ENCODE measurements at regions not wholly inside any gene's neighbourhood (a gene's known extent, or its start where the extent isn't known, plus 50 kb on each side); places are given as distances from the start of the nearest gene placed in this dataset.

- Mint-ChIP-seq H3K36me3 (ENCODE audit: low read depth) (no peaks in the 10 kb centered on the region), H3K4me3 (no peak overlapping the region), H3K27ac (no peak overlapping the region), H3K4me1 (ENCODE audit: low read depth) (no peaks in the 10 kb centered on the region), H3K9me3 (ENCODE audit: insufficient read depth) (no peaks in the 10 kb centered on the region), H3K27me3 (ENCODE audit: low read depth) (no peaks in the 10 kb centered on the region)
- POLR2A ChIA-PET, result no interaction called here
- DNase-seq (no peak), ATAC-seq (no peak)
- CTCF ChIA-PET, result no interaction called here
Observed at GRCh38 chr6:22102671-22103070, 194.2 kb downstream of the PRL start.

GRCh38 chr6:22106451-22106850 lies 190.4 kb downstream of the PRL start:
- CTCF ChIA-PET, result no interaction called here
- Mint-ChIP-seq H3K4me1 (ENCODE audit: low read depth) (no peaks in the 10 kb centered on the region), H3K4me3 (no peak overlapping the region), H3K36me3 (ENCODE audit: low read depth) (no peaks in the 10 kb centered on the region), H3K27ac (no peak overlapping the region), H3K27me3 (ENCODE audit: low read depth) (no peaks in the 10 kb centered on the region), H3K9me3 (ENCODE audit: insufficient read depth) (no peaks in the 10 kb centered on the region)
- DNase-seq (no peak), ATAC-seq (no peak)
- POLR2A ChIA-PET, result no interaction called here

DNA sequence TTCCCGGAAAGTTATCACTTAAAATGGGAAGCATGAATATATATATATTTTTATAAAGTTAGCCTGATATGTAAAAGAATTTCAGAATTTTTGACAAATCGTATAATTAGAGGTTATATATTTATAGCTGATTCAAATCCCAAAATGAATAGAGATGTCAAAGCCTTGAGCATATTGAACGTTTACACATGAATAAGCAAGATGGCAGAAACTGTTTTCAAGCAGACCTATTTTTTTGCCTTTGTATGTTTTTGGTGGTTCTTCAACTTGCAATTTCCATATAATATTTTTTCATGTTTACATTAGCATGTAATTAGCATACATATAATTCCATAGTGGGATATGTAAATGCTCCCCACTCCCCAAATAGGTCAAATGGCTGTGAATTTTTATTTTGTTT lies 189.9 kb downstream of the PRL start:
- H3K36me3 Mint-ChIP-seq (ENCODE audit: low read depth), result no peaks in the 10 kb centered on the region
- H3K27me3 Mint-ChIP-seq (ENCODE audit: low read depth), result no peaks in the 10 kb centered on the region
- ChIA-PET POLR2A (no interaction called here), CTCF (no interaction called here)
- no peaks in the 10 kb centered on the region for H3K4me1 Mint-ChIP-seq (ENCODE audit: low read depth)
- no peak overlapping the region for H3K4me3 Mint-ChIP-seq
- no peaks in the 10 kb centered on the region for H3K9me3 Mint-ChIP-seq (ENCODE audit: insufficient read depth)
- no peak for ATAC-seq
- H3K27ac Mint-ChIP-seq, result no peak overlapping the region
- DNase-seq, result no peak

DNA sequence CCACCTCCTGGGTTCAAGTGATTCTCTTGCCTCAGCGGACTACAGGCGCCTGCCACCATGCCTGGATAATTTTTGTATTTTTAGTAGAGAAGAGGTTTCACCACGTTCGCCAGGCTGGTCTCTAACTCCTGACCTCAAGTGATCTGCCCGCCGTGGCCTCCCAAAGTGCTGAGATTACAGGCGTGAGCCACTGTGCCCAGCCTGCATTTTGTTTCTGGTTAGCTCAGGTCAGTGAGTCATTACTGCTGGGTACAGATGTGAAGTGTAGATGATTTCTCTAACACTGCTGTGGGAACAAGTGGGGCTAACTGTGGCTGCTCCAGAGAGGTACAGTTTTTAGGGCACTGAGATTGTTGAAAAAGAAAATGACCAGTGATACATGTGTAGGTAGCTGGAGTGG lies 188.6 kb downstream of the PRL start:
- Mint-ChIP-seq H3K36me3 (ENCODE audit: low read depth) (no peaks in the 10 kb centered on the region), H3K27me3 (ENCODE audit: low read depth) (no peaks in the 10 kb centered on the region), H3K4me1 (ENCODE audit: low read depth) (no peaks in the 10 kb centered on the region), H3K27ac (no peak overlapping the region), H3K9me3 (ENCODE audit: insufficient read depth) (no peaks in the 10 kb centered on the region), H3K4me3 (no peak overlapping the region)
- ATAC-seq, result no peak
- no peak for DNase-seq
- POLR2A ChIA-PET, result no interaction called here
- CTCF ChIA-PET, result no interaction called here

GRCh38 chr6:22110061-22110460 lies 186.8 kb downstream of the PRL start:
- CTCF ChIA-PET, result no interaction called here
- no peaks in the 10 kb centered on the region for H3K4me1 Mint-ChIP-seq (ENCODE audit: low read depth)
- ATAC-seq, result no peak

DNA sequence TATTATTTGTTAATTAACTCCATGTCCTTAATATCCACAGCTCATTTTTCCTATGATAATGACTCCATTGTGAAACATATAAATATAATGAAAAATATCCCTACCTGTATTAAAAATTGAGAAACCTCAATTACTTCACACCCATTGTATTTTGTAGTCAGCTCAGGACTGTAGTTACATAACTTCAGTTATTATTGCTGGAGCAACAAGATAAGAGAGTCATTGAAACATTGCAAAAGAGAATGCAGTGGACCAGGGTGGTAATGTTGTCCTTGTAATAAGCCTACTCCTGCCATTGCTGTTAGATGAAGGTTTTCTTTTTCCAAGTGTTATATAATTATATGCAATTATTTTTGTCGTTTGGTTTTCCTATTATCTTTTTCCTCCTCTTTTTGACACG lies 184.4 kb downstream of the PRL start:
- no peaks in the 10 kb centered on the region for H3K9me3 Mint-ChIP-seq (ENCODE audit: insufficient read depth)

More at GRCh38 chr6:22110061-22110460, 186.8 kb downstream of the PRL start:
- DNase-seq, result no peak
- POLR2A ChIA-PET, result no interaction called here
- Mint-ChIP-seq H3K4me3 (no peak overlapping the region), H3K9me3 (ENCODE audit: insufficient read depth) (no peaks in the 10 kb centered on the region), H3K36me3 (ENCODE audit: low read depth) (no peaks in the 10 kb centered on the region), H3K27me3 (ENCODE audit: low read depth) (no peaks in the 10 kb centered on the region), H3K27ac (no peak overlapping the region)

DNA sequence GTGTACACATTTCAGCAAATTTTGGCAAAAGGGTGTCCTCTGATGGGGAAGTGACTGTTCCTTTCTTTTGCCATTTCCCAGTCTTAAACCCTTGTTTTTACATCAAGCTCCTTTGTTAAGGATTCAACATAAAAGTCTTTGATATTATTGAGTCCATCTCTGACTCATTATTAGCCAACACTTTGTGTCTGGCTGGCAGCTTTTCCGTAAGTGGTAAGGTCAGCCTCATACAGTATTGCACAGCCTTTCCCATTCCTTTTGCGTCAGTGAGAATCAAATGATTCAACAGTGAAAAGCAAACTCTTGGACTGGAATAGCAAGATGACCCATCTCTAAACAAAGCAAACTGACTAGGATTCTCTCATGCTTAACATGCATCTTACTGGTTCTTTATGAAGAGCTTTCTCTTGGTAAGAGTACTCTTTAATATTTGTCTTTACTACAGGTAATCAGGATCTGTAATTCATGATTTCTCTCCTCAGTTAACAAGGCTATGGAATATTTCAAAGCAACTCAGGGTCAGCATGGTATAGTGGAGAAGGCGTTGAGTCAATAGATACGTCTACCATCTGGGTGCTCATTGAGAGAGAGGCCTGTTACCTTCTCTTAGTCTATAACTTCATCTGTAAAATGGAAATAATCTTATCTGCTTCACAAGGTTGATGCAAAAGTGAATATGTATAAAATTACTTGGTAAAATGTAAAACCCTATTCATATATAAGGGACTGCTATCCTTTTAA lies 183.6 kb downstream of the PRL start:
- Mint-ChIP-seq H3K4me1 (ENCODE audit: low read depth) (no peaks in the 10 kb centered on the region), H3K27ac (no peak overlapping the region), H3K9me3 (ENCODE audit: insufficient read depth) (no peaks in the 10 kb centered on the region), H3K4me3 (no peak overlapping the region), H3K36me3 (ENCODE audit: low read depth) (no peaks in the 10 kb centered on the region), H3K27me3 (ENCODE audit: low read depth) (no peaks in the 10 kb centered on the region)
- ATAC-seq, result no peak
- ChIA-PET CTCF (interaction anchor here (1.2 kb wide), 1 partner anchor 12 kb away, joined by 3 read pairs; no protein-coding TSS in a partner anchor), POLR2A (no interaction called here)
- DNase-seq, result no peak

More for the DNA sequence above, 184.4 kb downstream of the PRL start:
- CTCF ChIA-PET, result interaction anchor here (1.2 kb wide), 1 partner anchor 11 kb away, joined by 3 read pairs; no protein-coding TSS in a partner anchor
- no peaks in the 10 kb centered on the region for H3K27me3 Mint-ChIP-seq (ENCODE audit: low read depth)
- DNase-seq (no peak), ATAC-seq (no peak)
- POLR2A ChIA-PET, result no interaction called here
- no peaks in the 10 kb centered on the region for H3K4me1 Mint-ChIP-seq (ENCODE audit: low read depth)
- H3K36me3 Mint-ChIP-seq (ENCODE audit: low read depth), result no peaks in the 10 kb centered on the region
- H3K4me3 Mint-ChIP-seq, result no peak overlapping the region
- no peak overlapping the region for H3K27ac Mint-ChIP-seq

GRCh38 chr6:22115559-22115958 lies 181.3 kb downstream of the PRL start:
- Mint-ChIP-seq H3K27me3 (ENCODE audit: low read depth) (no peaks in the 10 kb centered on the region), H3K9me3 (ENCODE audit: insufficient read depth) (no peaks in the 10 kb centered on the region), H3K4me1 (ENCODE audit: low read depth) (no peaks in the 10 kb centered on the region), H3K27ac (no peak overlapping the region), H3K4me3 (no peak overlapping the region), H3K36me3 (ENCODE audit: low read depth) (no peaks in the 10 kb centered on the region)
- DNase-seq (no peak), ATAC-seq (no peak)
- CTCF ChIA-PET, result no interaction called here
- POLR2A ChIA-PET, result interaction anchor here (0.6 kb wide), 1 partner anchor 1127 kb away, joined by 3 read pairs; no protein-coding TSS in a partner anchor

GRCh38 chr6:22117631-22118030 lies 179.2 kb downstream of the PRL start:
- Mint-ChIP-seq H3K9me3 (ENCODE audit: insufficient read depth) (no peaks in the 10 kb centered on the region), H3K4me3 (no peak overlapping the region), H3K27me3 (ENCODE audit: low read depth) (no peaks in the 10 kb centered on the region), H3K36me3 (ENCODE audit: low read depth) (no peaks in the 10 kb centered on the region), H3K27ac (no peak overlapping the region), H3K4me1 (ENCODE audit: low read depth) (no peaks in the 10 kb centered on the region)
- ChIA-PET POLR2A (no interaction called here), CTCF (no interaction called here)
- DNase-seq (no peak), ATAC-seq (no peak)

DNA sequence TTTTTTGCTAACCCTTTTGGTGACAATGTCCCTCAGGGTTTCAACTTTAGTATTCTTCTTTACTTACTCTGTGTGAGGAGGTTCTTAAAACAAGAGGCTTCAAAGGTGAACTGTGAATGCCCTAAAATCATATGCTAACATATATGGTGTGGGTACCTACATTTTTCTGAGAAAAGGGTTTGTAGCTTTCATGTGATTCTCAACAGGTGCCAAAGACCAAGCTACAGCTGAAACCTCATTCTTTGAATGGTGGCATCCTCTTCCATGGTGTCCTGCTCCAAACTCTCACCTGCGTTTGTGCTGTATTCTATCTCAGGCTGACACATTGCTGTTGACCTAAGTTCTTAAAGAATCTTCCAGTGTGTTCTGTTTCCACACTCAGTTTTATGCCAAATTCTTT lies 177.3 kb downstream of the PRL start:
- Mint-ChIP-seq H3K36me3 (ENCODE audit: low read depth) (no peaks in the 10 kb centered on the region), H3K27me3 (ENCODE audit: low read depth) (no peaks in the 10 kb centered on the region)

GRCh38 chr6:22124756-22125155 lies 172.1 kb downstream of the PRL start:
- no peaks in the 10 kb centered on the region for H3K4me1 Mint-ChIP-seq (ENCODE audit: low read depth)
- DNase-seq (no peak), ATAC-seq (no peak)
- H3K9me3 Mint-ChIP-seq (ENCODE audit: insufficient read depth), result peaks cover 5% of the 10 kb centered on the region
- ChIA-PET POLR2A (no interaction called here), CTCF (no interaction called here)
- H3K4me3 Mint-ChIP-seq, result no peak overlapping the region
- H3K27me3 Mint-ChIP-seq (ENCODE audit: low read depth), result no peaks in the 10 kb centered on the region
- no peak overlapping the region for H3K27ac Mint-ChIP-seq
- H3K36me3 Mint-ChIP-seq (ENCODE audit: low read depth), result no peaks in the 10 kb centered on the region

More for the DNA sequence above, 177.3 kb downstream of the PRL start:
- CTCF ChIA-PET, result no interaction called here
- Mint-ChIP-seq H3K9me3 (ENCODE audit: insufficient read depth) (no peaks in the 10 kb centered on the region), H3K4me1 (ENCODE audit: low read depth) (no peaks in the 10 kb centered on the region), H3K27ac (no peak overlapping the region), H3K4me3 (no peak overlapping the region)
- POLR2A ChIA-PET, result no interaction called here
- ATAC-seq (no peak), DNase-seq (no peak)

GRCh38 chr6:22126910-22127309 lies 169.9 kb downstream of the PRL start:
- ATAC-seq (no peak), DNase-seq (no peak)
- Mint-ChIP-seq H3K4me3 (no peak overlapping the region), H3K36me3 (ENCODE audit: low read depth) (no peaks in the 10 kb centered on the region), H3K4me1 (ENCODE audit: low read depth) (no peaks in the 10 kb centered on the region), H3K27ac (no peak overlapping the region), H3K9me3 (ENCODE audit: insufficient read depth) (peaks cover 5% of the 10 kb centered on the region), H3K27me3 (ENCODE audit: low read depth) (no peaks in the 10 kb centered on the region)
- CTCF ChIA-PET, result no interaction called here
- POLR2A ChIA-PET, result no interaction called here

DNA sequence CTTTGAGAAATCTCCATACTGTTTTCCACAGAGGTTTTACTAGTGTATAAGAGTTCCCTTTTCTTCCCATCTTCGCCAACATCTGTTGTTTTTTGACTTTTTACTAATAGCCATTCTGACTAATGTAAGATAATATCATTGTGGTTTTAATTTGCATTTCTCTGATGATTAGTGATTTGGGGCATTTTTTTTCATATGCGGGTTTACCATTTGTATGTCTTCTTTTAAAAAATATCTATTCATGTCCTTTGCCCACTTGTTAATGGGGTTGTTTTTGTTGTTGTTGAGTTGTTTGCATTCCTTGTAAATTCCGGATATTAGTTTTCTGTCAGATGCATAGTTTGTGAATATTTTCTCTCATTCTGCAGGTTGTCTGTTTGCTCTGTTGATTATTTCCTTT lies 167.1 kb downstream of the PRL start:
- DNase-seq (no peak), ATAC-seq (no peak)
- ChIA-PET CTCF (no interaction called here), POLR2A (no interaction called here)
- peaks cover 5% of the 10 kb centered on the region for H3K9me3 Mint-ChIP-seq (ENCODE audit: insufficient read depth)
- no peaks in the 10 kb centered on the region for H3K4me1 Mint-ChIP-seq (ENCODE audit: low read depth)
- H3K27me3 Mint-ChIP-seq (ENCODE audit: low read depth), result no peaks in the 10 kb centered on the region
- no peak overlapping the region for H3K27ac Mint-ChIP-seq
- H3K36me3 Mint-ChIP-seq (ENCODE audit: low read depth), result no peaks in the 10 kb centered on the region
- no peak overlapping the region for H3K4me3 Mint-ChIP-seq

Data from activated CD8-positive, alpha-beta T cell treated with anti-CD3 and anti-CD28 coated beads, Interleukin-2, amount 10 ng/mL, durations not matched to agents 7 days and 5 days (primary cell).